GM03348 (cell line): ENCODE measurements at regions not wholly inside any gene's neighbourhood (a gene's known extent, or its start where the extent isn't known, plus 50 kb on each side); places are given as distances from the start of the nearest gene placed in this dataset.

Source experiments
- DNase-seq: peaks from one replicate; pipeline ENCODE4 v3.0.0; 2012; ENCODE audit warnings: low spot score

GRCh38 chr17:51555153-51555552 lies 294.8 kb downstream of the UTP18 start:
- no peak for DNase-seq

DNA sequence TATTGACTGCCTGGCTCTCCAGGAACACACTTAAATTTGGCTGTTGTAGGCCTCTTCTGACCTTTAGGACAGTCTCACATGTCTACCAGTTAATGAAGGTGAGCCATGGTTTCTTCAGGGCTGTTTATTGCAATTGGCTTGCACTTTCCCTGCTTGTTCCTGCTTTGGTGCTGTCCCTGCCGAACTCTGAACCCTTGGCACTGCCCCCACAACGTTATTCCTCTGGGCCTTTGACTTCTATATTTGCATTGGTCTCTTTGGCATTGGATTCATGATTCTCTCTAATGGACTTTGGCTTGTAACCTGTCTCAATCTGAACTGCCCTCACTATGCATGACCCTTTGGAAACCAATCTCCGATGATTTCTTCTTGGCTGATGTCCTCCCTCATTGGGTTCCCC lies 299.4 kb downstream of the UTP18 start:
- DNase-seq: no peak

DNA sequence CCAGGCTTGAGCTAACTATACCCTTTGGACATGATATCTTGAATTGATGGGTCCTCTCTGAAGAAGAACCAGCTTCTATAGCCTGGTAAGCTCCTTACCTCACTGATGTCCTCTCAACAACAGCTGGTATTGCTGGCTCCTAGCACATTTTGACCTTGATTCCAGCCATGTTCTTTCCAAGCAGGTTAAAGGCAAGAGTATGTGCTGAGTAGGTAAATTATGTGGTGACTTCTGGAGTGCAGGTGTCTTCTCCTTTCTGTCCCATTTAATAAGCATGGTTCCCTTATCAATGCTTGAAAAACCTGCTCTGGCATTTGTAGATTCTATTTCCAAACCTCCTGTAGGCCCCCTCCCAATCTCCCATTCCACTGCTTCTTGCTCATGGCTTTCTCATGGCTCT lies 300.1 kb downstream of the UTP18 start:
- no peak for DNase-seq

DNA sequence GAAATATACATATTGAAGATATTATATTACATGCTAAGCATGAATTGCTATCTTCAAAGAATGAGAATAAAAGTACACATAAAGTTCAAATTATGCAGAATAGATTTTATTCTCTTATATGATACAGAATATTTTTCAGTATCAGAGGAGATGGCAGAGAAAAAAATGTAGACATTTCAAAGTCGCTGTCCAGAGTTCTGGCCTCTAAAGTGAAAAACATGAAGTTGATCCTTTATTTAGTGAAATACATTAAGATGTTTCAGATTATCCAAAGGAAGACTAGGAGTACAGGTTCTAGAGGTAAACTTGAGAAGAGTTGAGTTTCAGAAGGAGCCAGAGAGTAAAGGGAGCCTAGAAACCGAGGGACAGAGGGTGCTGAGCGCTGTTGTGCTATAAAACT lies 303.6 kb downstream of the UTP18 start:
- no peak for DNase-seq

DNA sequence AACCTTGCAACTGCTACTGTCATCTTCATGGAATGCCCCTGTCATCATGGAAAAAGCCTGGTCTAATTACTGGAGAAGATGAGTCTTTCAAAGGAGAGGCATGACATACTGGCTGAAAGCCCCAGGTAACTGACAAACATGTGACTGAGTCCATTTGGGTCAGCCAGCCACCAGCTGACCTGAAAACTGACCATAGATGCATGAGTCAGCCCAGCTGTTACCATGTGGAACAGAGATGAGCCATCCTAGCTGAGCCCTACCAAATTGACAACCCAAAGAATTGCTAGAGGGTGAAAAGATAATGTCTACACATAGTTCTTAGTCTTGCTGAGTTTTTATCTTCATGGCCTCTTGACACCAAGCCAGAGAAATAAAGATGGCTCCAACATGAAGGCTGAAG lies 311.8 kb downstream of the UTP18 start:
- DNase-seq: no peak
